ENCODE measurements at regions not wholly inside any gene's neighbourhood (a gene's known extent, or its start where the extent isn't known, plus 50 kb on each side); places are given as distances from the start of the nearest gene placed in this dataset.

- TF ChIP-seq, protein P1, sequence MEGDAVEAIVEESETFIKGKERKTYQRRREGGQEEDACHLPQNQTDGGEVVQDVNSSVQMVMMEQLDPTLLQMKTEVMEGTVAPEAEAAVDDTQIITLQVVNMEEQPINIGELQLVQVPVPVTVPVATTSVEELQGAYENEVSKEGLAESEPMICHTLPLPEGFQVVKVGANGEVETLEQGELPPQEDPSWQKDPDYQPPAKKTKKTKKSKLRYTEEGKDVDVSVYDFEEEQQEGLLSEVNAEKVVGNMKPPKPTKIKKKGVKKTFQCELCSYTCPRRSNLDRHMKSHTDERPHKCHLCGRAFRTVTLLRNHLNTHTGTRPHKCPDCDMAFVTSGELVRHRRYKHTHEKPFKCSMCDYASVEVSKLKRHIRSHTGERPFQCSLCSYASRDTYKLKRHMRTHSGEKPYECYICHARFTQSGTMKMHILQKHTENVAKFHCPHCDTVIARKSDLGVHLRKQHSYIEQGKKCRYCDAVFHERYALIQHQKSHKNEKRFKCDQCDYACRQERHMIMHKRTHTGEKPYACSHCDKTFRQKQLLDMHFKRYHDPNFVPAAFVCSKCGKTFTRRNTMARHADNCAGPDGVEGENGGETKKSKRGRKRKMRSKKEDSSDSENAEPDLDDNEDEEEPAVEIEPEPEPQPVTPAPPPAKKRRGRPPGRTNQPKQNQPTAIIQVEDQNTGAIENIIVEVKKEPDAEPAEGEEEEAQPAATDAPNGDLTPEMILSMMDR (IDR thresholded peaks at IDR 0.05), result no peak
- TF ChIP-seq POLR2A (IDR thresholded peaks at IDR 0.05), result no peak
Measured at GRCh38 chr7:27472043-27472442, 190.6 kb downstream of the HIBADH start.
